Right atrium auricular region (tissue), 2 donors: ENCODE measurements at regions not wholly inside any gene's neighbourhood (a gene's known extent, or its start where the extent isn't known, plus 50 kb on each side); places are given as distances from the start of the nearest gene placed in this dataset.

Source experiments
- DNase-seq: peaks from one replicate; pipeline ENCODE4 v3.0.0-alpha.2; 2019; ENCODE audit warnings: low spot score
- H3K27ac ChIP-seq, 2 donors: fragments of 200-600 bp; sonication (generic); 1 replicate in 1 of 2; 2 replicates in 1 of 2; pipeline ENCODE4 v1.5.1; 2016 to 2019
- H3K27me3 ChIP-seq, 2 donors: fragments of 200-600 bp; sonication (generic); one replicate each; pipeline versions ENCODE4 v1.5.1 to v1.6.0; 2017 to 2019
- H3K36me3 ChIP-seq: fragments of 200-600 bp; sonication (generic); one replicate; pipeline ENCODE4 v1.5.1; 2016
- H3K4me1 ChIP-seq, 2 donors: fragments of 200-600 bp; sonication (generic); one replicate each; pipeline versions ENCODE4 v1.5.1 to v1.6.0; 2017 to 2019
- H3K4me3 ChIP-seq, 2 donors: fragments of 200-600 bp; sonication (generic); 1 replicate in 1 of 2; 2 replicates in 1 of 2; pipeline ENCODE4 v1.5.1; 2017 to 2019; ENCODE audit warnings: mild to moderate bottlenecking in 1 of 2, moderate library complexity in 1 of 2
- H3K9me3 ChIP-seq, 2 donors: fragments of 200-600 bp; sonication (generic); one replicate each; pipeline ENCODE4 v1.5.1; 2019
- CTCF ChIP-seq, 2 donors: fragments of 200-600 bp; sonication (generic); IDR thresholded peaks; one replicate each; pipeline ENCODE4 v1.5.1; 2019; ENCODE audit warnings: antibody characterized with exemption in 2 of 2

GRCh38 chr19:30082168-30082567, 140.1 kb downstream of the URI1 start:
- no peak overlapping the region for H3K4me3 ChIP-seq
- H3K27me3 ChIP-seq, result no peaks in the 10 kb centered on the region
- H3K36me3 ChIP-seq, result no peaks in the 10 kb centered on the region
- DNase-seq, result no peak
- H3K9me3 ChIP-seq, result no peaks in the 10 kb centered on the region
- no peak for TF ChIP-seq CTCF (IDR thresholded peaks at IDR 0.05)
- H3K27ac ChIP-seq, result no peak overlapping the region
- no peaks in the 10 kb centered on the region for H3K4me1 ChIP-seq

- Histone ChIP-seq H3K9me3 (no peaks in the 10 kb centered on the region), H3K36me3 (no peaks in the 10 kb centered on the region), H3K27me3 (no peaks in the 10 kb centered on the region), H3K4me1 (no peaks in the 10 kb centered on the region), H3K27ac (no peak overlapping the region), H3K4me3 (no peak overlapping the region)
- TF ChIP-seq CTCF (IDR thresholded peaks at IDR 0.05), result no peak
- no peak for DNase-seq
These were observed 140.6 kb downstream of the URI1 start for GRCh38 chr19:30082611-30083010.

- H3K27me3 ChIP-seq, result no peaks in the 10 kb centered on the region
- no peak overlapping the region for H3K27ac ChIP-seq
- H3K9me3 ChIP-seq, result no peaks in the 10 kb centered on the region
- DNase-seq, result no peak
- no peak overlapping the region for H3K4me3 ChIP-seq
- H3K36me3 ChIP-seq, result no peaks in the 10 kb centered on the region
- no peak for TF ChIP-seq CTCF (IDR thresholded peaks at IDR 0.05)
- no peaks in the 10 kb centered on the region for H3K4me1 ChIP-seq
These were observed 141.2 kb downstream of the URI1 start for GRCh38 chr19:30083125-30083681.

GRCh38 chr19:30083701-30084156, 141.7 kb downstream of the URI1 start:
- TF ChIP-seq CTCF (IDR thresholded peaks at IDR 0.05), result no peak
- H3K4me1 ChIP-seq, result no peaks in the 10 kb centered on the region
- no peaks in the 10 kb centered on the region for H3K36me3 ChIP-seq
- no peak overlapping the region for H3K4me3 ChIP-seq
- DNase-seq, result no peak
- no peak overlapping the region for H3K27ac ChIP-seq
- no peaks in the 10 kb centered on the region for H3K27me3 ChIP-seq
- H3K9me3 ChIP-seq, result no peaks in the 10 kb centered on the region

- Histone ChIP-seq H3K4me1 (no peaks in the 10 kb centered on the region), H3K36me3 (no peaks in the 10 kb centered on the region), H3K27ac (no peak overlapping the region), H3K9me3 (no peaks in the 10 kb centered on the region), H3K4me3 (no peak overlapping the region), H3K27me3 (no peaks in the 10 kb centered on the region)
- no peak for TF ChIP-seq CTCF (IDR thresholded peaks at IDR 0.05)
- no peak for DNase-seq
These were observed 142.4 kb downstream of the URI1 start for GRCh38 chr19:30084390-30084819.

- Histone ChIP-seq H3K4me3 (no peak overlapping the region), H3K9me3 (no peaks in the 10 kb centered on the region), H3K4me1 (no peaks in the 10 kb centered on the region), H3K27ac (no peak overlapping the region), H3K27me3 (no peaks in the 10 kb centered on the region), H3K36me3 (no peaks in the 10 kb centered on the region)
- TF ChIP-seq CTCF (IDR thresholded peaks at IDR 0.05), result no peak
- no peak for DNase-seq
These were observed 143.4 kb downstream of the URI1 start for GRCh38 chr19:30085394-30085793.
